SU-DHL-6 (cell line): ENCODE measurements at regions not wholly inside any gene's neighbourhood (a gene's known extent, or its start where the extent isn't known, plus 50 kb on each side); places are given as distances from the start of the nearest gene placed in this dataset.

Experiments used
- H2AFZ ChIP-seq: fragments of 200-600 bp; sonication (generic); 2 replicates; pipeline ENCODE4 v1.6.1; 2014; ENCODE audit warnings: low read depth, mild to moderate bottlenecking, moderate library complexity, mixed read lengths, antibody characterized with exemption, low read length; ENCODE audit not compliant: severe bottlenecking
- H3F3A ChIP-seq: fragments of 200-600 bp; shearing (Covaris generic); 2 replicates; pipeline ENCODE4 v1.6.0; 2016; ENCODE audit warnings: antibody characterized with exemption, mild to moderate bottlenecking; ENCODE audit not compliant: insufficient read depth
- H3K27ac ChIP-seq: fragments of 200-600 bp; sonication (generic); 2 replicates; pipeline ENCODE4 v1.5.1; 2016; ENCODE audit warnings: low read depth, mild to moderate bottlenecking, low read length, moderate library complexity, mixed read lengths
- H3K27me3 ChIP-seq: fragments of 200-600 bp; sonication (generic), shearing (Covaris generic); 2 replicates; pipeline ENCODE4 v1.6.0; 2014; ENCODE audit warnings: mild to moderate bottlenecking, low read length
- H3K36me3 ChIP-seq: fragments of 200-600 bp; sonication (generic); 2 replicates; pipeline ENCODE4 v1.6.1; 2014; ENCODE audit warnings: mild to moderate bottlenecking, low read length, mixed read lengths
- H3K4me2 ChIP-seq: fragments of 300-600, 200-600 bp; shearing (Covaris generic), sonication (generic); 2 replicates; pipeline ENCODE4 v1.6.0; 2014; ENCODE audit warnings: low read length, low read depth, mild to moderate bottlenecking; ENCODE audit not compliant: poor library complexity, severe bottlenecking
- H3K4me3 ChIP-seq: fragments of 200-600 bp; sonication (generic); 2 replicates; pipeline ENCODE4 v1.5.1; 2014; ENCODE audit warnings: antibody characterized with exemption, low read length, mild to moderate bottlenecking, mixed read lengths; ENCODE audit not compliant: insufficient read depth, poor library complexity, severe bottlenecking
- H3K79me2 ChIP-seq: fragments of 200-600 bp; sonication (generic); 2 replicates; pipeline ENCODE4 v1.6.1; 2014; ENCODE audit warnings: mild to moderate bottlenecking, low read length, moderate library complexity; ENCODE audit not compliant: insufficient read depth
- H3K9ac ChIP-seq: fragments of 200-600 bp; sonication (generic); 2 replicates; pipeline ENCODE4 v1.7.0; 2014; ENCODE audit warnings: mild to moderate bottlenecking, low read length
- H3K9me2 ChIP-seq: fragments of 200-600 bp; sonication (generic); replicated peaks from 2 replicates; pipeline ENCODE4 v1.6.1; 2014; ENCODE audit warnings: low read length; ENCODE audit not compliant: insufficient read depth
- H3K9me3 ChIP-seq: fragments of 200-600 bp; sonication (generic); 2 replicates; pipeline ENCODE4 v1.6.1; 2014; ENCODE audit warnings: low read length, mixed read lengths; ENCODE audit not compliant: insufficient read depth
- H4K20me1 ChIP-seq: fragments of 200-600 bp; sonication (generic); 2 replicates; pipeline ENCODE4 v1.6.1; 2014; ENCODE audit warnings: low read depth, mild to moderate bottlenecking, antibody characterized with exemption, low read length, moderate library complexity, mixed read lengths
- EZH2phosphoT487 ChIP-seq: fragments of 200-600 bp; sonication (generic), shearing (Covaris generic); conservative IDR thresholded peaks from 2 replicates; pipeline ENCODE4 v1.6.1; 2018; ENCODE audit warnings: mild to moderate bottlenecking, antibody characterized with exemption, low read length, moderate library complexity, mixed read lengths
- TF ChIP-seq, protein P1 (sequence below): fragments of 200-600 bp; sonication (generic); IDR thresholded peaks from one replicate; pipeline ENCODE4 v1.5.1; 2017; ENCODE audit warnings: antibody characterized with exemption, mild to moderate bottlenecking, low read length, moderate library complexity; ENCODE audit not compliant: insufficient read depth, poor library complexity, severe bottlenecking

DNA sequence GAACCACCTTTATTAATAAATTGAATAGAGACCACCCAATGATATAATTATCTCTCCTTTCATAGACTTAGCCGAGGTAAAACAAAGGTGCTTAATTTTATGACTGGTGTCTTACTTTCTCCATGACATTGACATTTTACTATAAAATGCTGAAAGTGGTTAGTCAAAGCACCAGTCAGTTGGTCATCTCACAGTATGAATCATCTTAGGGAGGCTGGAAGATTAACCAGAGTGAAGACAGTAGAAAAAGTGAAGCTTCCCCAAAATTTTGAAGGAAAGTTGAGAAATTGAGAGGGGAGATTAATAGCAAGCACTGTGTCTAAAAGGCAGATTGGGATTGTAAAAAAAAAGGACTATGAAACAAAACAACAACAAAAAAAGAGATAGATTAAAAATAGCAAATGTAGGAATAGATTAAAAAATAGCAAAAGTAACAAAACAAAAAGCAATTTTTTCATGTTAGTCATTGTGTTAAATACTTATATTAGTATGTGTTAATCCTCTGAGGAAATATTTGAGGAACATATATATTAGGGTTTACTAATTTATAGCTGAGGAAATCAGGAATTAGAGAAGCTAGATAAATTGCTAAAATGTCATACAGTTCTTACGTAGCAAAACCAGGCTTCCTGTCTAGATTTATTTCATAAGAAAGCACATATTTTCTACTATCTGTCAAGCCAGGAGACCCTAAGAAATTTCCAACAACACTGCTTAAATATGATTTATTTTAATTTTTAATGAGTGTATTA lies 557.3 kb upstream of the ANO5 start:
- no peak overlapping the region for H3K27ac ChIP-seq
- no peaks in the 10 kb centered on the region for H3K79me2 ChIP-seq
- H3K36me3 ChIP-seq = no peaks in the 10 kb centered on the region
- TF ChIP-seq, protein P1, sequence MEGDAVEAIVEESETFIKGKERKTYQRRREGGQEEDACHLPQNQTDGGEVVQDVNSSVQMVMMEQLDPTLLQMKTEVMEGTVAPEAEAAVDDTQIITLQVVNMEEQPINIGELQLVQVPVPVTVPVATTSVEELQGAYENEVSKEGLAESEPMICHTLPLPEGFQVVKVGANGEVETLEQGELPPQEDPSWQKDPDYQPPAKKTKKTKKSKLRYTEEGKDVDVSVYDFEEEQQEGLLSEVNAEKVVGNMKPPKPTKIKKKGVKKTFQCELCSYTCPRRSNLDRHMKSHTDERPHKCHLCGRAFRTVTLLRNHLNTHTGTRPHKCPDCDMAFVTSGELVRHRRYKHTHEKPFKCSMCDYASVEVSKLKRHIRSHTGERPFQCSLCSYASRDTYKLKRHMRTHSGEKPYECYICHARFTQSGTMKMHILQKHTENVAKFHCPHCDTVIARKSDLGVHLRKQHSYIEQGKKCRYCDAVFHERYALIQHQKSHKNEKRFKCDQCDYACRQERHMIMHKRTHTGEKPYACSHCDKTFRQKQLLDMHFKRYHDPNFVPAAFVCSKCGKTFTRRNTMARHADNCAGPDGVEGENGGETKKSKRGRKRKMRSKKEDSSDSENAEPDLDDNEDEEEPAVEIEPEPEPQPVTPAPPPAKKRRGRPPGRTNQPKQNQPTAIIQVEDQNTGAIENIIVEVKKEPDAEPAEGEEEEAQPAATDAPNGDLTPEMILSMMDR = no peak
- TF ChIP-seq EZH2phosphoT487 = no peak
- no peaks in the 10 kb centered on the region for H3F3A ChIP-seq
- no peak overlapping the region for H3K9ac ChIP-seq
- H3K9me3 ChIP-seq = no peaks in the 10 kb centered on the region
- H4K20me1 ChIP-seq = no peaks in the 10 kb centered on the region
- no peak overlapping the region for H2AFZ ChIP-seq
- no peak overlapping the region for H3K4me3 ChIP-seq
- no peaks in the 10 kb centered on the region; the same call in 1 of the 2 replicates for H3K9me2 ChIP-seq
- no peak overlapping the region for H3K4me2 ChIP-seq
- no peaks in the 10 kb centered on the region for H3K27me3 ChIP-seq

DNA sequence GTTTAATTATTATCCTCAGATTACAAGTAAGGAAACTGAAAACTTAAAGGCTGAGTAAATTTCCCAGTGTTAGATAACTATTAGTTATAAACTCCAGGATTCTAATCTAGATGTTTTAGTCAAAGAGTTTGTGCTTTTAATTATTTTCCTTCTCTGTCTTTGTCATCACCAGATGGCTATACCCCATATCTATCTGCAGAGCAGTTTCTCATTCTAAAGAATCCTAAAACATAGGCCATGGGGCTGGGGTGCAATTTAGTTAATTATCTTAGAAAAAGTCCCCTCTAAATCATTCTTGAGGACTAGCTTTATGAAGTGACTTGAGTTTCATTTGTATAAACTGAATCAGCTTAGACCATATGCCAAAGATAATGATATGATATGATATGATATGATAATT lies 556.3 kb upstream of the ANO5 start:
- Histone ChIP-seq H3K27ac (no peak overlapping the region), H3K36me3 (no peaks in the 10 kb centered on the region), H4K20me1 (no peaks in the 10 kb centered on the region), H3K9ac (no peak overlapping the region), H3K9me2 (no peaks in the 10 kb centered on the region; the same call in 1 of the 2 replicates), H3K4me2 (no peak overlapping the region), H3K79me2 (no peaks in the 10 kb centered on the region), H2AFZ (no peak overlapping the region), H3K4me3 (no peak overlapping the region), H3K9me3 (no peaks in the 10 kb centered on the region), H3K27me3 (no peaks in the 10 kb centered on the region), H3F3A (no peaks in the 10 kb centered on the region)
- TF ChIP-seq EZH2phosphoT487 = no peak
- TF ChIP-seq, protein P1 = no peak

DNA sequence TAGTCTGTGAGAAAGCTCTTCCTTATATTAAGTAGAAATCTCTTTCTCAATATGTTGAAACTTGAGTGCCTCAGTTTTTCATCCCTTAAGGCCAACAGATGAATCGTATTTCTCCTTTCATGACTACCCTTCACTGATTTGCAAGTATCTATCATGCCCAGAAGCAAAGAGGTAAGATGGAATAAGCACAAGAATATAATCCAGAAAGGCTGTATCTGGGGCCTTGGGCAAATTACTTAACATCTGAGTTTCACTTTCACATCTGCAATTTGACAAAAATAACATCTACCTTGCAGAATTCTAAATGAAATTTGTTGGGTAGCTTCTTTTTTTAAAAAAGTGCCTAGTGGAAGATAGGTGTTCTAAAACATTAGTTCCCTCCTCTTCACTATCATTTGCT lies 552.4 kb upstream of the ANO5 start:
- no peak overlapping the region for H3K9ac ChIP-seq
- no peaks in the 10 kb centered on the region; the same call in 1 of the 2 replicates for H3K9me2 ChIP-seq
- no peaks in the 10 kb centered on the region for H3K27me3 ChIP-seq
- H3K4me2 ChIP-seq = no peak overlapping the region
- H3K27ac ChIP-seq = no peak overlapping the region
- no peaks in the 10 kb centered on the region for H3K36me3 ChIP-seq
- H3K9me3 ChIP-seq = no peaks in the 10 kb centered on the region
- TF ChIP-seq, protein P1 = no peak
- no peak overlapping the region for H3K4me3 ChIP-seq
- no peaks in the 10 kb centered on the region for H3F3A ChIP-seq
- no peaks in the 10 kb centered on the region for H3K79me2 ChIP-seq
- H2AFZ ChIP-seq = no peak overlapping the region
- H4K20me1 ChIP-seq = no peaks in the 10 kb centered on the region
